ENCODE measurements at regions not wholly inside any gene's neighbourhood (a gene's known extent, or its start where the extent isn't known, plus 50 kb on each side); places are given as distances from the start of the nearest gene placed in this dataset.

DNA sequence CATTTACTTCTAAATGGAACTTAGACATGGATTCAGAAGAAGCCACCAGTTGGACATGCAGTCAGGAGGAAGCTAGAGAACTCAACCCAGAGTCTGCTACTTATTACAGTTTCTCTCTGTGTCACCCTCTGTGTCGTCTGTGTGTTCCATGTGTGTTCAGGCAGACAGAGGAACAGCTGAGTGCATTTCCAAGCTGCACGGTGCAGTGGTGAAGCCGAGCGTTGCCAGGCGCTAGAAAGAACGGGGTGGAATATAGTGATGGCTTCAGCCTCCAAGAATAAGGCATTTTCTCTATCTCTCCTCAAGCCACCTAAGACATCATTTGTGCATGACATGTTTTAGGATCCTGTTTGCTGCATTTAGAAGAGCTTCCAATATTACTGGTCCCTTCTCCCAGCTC is 101.1 kb upstream of the CCL2 start:
- TF ChIP-seq EP300 (IDR thresholded peaks at IDR 0.05; ENCODE audit: borderline replicate concordance): no peak
- TF ChIP-seq, protein P1, sequence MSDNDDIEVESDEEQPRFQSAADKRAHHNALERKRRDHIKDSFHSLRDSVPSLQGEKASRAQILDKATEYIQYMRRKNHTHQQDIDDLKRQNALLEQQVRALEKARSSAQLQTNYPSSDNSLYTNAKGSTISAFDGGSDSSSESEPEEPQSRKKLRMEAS (IDR thresholded peaks at IDR 0.05): no peak

Data from Ishikawa (cell line).